Activated CD4-positive, alpha-beta T cell treated with anti-CD3 and anti-CD28 coated beads, Interleukin-2, amount 10 ng/mL, durations not matched to agents 7 days and 5 days (primary cell): ENCODE measurements at regions not wholly inside any gene's neighbourhood (a gene's known extent, or its start where the extent isn't known, plus 50 kb on each side); places are given as distances from the start of the nearest gene placed in this dataset.

Experiments
- CTCF ChIA-PET: fragments of 350-600 bp; sonication (Branson Sonifier 250); formaldehyde crosslinking; loops from one replicate; lab custom pipeline; 2021; ENCODE audit warnings: antibody characterized with exemption; lab: Charles Lee
- POLR2A ChIA-PET: fragments of 350-600 bp; sonication (Branson Sonifier 250); formaldehyde crosslinking; loops from one replicate; lab custom pipeline; 2021; ENCODE audit warnings: antibody characterized with exemption; lab: Charles Lee
- DNase-seq: peaks from one replicate; pipeline ENCODE4 v3.0.0-alpha.2; 2020
- H3K27ac Mint-ChIP-seq: one replicate; pipeline ENCODE4 v1.8.0; 2021; ENCODE audit warnings: mild to moderate bottlenecking, moderate library complexity, mixed read lengths
- H3K27me3 Mint-ChIP-seq: one replicate; pipeline ENCODE4 v1.8.0; 2021; ENCODE audit warnings: mixed read lengths
- H3K36me3 Mint-ChIP-seq: one replicate; pipeline ENCODE4 v1.8.0; 2021; ENCODE audit warnings: low read depth, mixed read lengths
- H3K4me1 Mint-ChIP-seq: one replicate; pipeline ENCODE4 v1.8.0; 2021; ENCODE audit warnings: mixed read lengths
- H3K4me3 Mint-ChIP-seq: one replicate; pipeline ENCODE4 v1.8.0; 2021; ENCODE audit warnings: mild to moderate bottlenecking, moderate library complexity, mixed read lengths
- H3K9me3 Mint-ChIP-seq: one replicate; pipeline ENCODE4 v1.8.0; 2021; ENCODE audit warnings: mixed read lengths

DNA sequence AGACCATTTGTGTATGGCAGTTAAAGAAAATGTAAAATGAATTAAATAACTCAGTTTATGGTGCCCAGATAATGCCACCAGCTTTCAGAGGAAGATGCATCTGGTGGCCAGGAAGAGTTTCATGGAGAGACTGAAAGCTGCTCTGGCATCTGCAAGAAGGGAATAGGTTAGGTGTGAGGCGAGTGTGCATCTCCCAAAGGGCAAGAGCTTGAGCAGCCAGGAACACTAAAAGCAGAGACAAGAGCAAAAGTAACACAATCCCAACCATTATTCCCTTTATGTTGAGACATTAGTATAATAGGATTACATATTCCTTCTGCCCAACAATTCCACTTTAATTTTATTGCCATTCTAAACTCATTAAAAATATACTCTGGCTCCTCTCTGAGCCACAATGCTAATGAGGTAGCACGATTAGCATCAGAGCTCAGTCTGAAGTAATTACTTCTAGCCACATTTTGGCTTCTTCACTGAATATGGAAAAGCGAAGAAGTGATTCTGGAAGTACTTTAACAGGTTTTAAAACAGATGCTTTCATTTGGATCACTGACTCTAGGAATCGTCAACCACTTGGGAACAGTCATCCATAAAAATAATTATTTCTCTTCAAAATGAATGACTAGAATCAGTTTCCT is 309.4 kb upstream of the TMTC1 start:
- POLR2A ChIA-PET, result no interaction called here
- Mint-ChIP-seq H3K4me1 (no peaks in the 10 kb centered on the region), H3K27me3 (no peaks in the 10 kb centered on the region), H3K4me3 (no peak overlapping the region), H3K9me3 (no peaks in the 10 kb centered on the region), H3K36me3 (no peaks in the 10 kb centered on the region), H3K27ac (no peak overlapping the region)
- CTCF ChIA-PET, result no interaction called here
- no peak for DNase-seq

DNA sequence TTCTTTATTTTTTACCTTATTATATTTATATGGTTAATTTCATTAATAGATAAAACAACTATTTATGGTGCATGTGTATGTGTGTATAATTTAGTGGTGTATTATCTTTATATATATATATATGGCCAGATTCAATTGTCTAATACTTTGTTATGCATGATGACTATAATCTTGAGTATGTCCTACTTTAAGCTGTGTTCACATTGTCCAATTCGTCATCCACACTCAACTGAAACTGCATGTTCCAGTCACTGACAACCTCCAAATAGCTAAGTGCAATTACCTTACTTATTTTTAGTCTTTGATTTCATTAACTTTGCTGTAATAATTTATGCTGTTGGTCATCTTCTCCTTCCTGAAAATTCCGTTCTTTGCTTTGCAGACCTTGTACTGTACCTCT is 306.5 kb upstream of the TMTC1 start:
- no peak overlapping the region for H3K4me3 Mint-ChIP-seq
- no peak for DNase-seq
- H3K27me3 Mint-ChIP-seq, result no peaks in the 10 kb centered on the region
- no peaks in the 10 kb centered on the region for H3K9me3 Mint-ChIP-seq
- POLR2A ChIA-PET, result no interaction called here
- CTCF ChIA-PET, result no interaction called here
- no peak overlapping the region for H3K27ac Mint-ChIP-seq
- no peaks in the 10 kb centered on the region for H3K4me1 Mint-ChIP-seq
- no peaks in the 10 kb centered on the region for H3K36me3 Mint-ChIP-seq

DNA sequence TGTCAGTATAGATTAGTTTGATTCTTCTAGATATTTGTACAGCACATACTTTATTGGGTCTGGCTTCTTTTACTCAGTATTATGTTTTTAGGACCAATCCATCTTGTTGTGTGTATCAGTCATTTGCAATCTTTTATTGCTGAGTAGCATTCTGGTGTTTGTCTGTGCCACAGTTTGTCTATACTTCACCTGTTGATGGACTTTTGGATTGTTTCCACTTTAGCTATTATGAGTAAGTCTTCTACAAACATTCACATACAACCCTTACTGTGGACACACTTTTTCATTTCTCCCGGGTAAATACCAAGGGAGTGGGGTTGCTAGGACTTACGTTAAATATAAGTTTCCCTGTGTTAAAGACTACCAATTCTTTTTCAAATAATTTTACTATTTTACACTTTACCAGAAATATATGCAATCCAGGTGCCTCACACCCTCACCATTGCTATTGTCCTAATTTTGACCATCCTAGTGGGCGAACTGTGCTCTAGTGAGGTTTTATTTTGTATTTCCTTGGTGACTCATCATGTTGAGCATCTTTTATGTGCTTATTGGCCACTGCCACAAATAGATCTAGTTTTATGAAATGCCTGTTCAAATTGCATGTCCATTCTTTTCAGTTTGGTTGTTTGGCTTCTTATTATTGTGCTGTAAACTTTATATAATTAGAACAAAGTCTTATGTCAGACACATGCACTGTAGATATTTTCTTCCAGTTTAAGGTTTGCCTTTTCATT is 304.7 kb upstream of the TMTC1 start:
- Mint-ChIP-seq H3K4me3 (no peak overlapping the region), H3K9me3 (no peaks in the 10 kb centered on the region), H3K36me3 (no peaks in the 10 kb centered on the region), H3K27me3 (no peaks in the 10 kb centered on the region), H3K27ac (no peak overlapping the region), H3K4me1 (no peaks in the 10 kb centered on the region)
- CTCF ChIA-PET, result no interaction called here
- POLR2A ChIA-PET, result no interaction called here
- DNase-seq, result no peak

DNA sequence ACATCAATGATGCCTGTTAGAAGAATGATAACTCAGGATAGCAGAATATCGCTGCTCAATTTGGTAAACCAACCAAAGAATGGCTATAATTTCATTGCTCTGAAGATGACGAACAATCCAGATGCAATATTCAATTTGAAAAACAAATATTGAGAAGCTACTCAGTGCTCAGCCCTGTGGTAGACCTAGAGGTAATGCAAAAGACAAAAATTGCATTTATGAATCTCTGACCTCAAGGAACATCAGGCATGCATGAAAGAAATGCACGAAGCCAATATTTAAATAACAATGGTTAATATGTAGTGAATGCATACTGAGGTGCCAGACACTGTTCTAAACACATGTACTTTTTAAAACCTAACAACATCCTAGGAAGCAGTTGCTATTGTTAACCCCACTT is 298.6 kb upstream of the TMTC1 start:
- no peak overlapping the region for H3K27ac Mint-ChIP-seq
- CTCF ChIA-PET, result no interaction called here
- no peaks in the 10 kb centered on the region for H3K4me1 Mint-ChIP-seq
- no peak overlapping the region for H3K4me3 Mint-ChIP-seq
- no peaks in the 10 kb centered on the region for H3K9me3 Mint-ChIP-seq
- no peaks in the 10 kb centered on the region for H3K36me3 Mint-ChIP-seq
- no peaks in the 10 kb centered on the region for H3K27me3 Mint-ChIP-seq
- POLR2A ChIA-PET, result no interaction called here
- no peak for DNase-seq

DNA sequence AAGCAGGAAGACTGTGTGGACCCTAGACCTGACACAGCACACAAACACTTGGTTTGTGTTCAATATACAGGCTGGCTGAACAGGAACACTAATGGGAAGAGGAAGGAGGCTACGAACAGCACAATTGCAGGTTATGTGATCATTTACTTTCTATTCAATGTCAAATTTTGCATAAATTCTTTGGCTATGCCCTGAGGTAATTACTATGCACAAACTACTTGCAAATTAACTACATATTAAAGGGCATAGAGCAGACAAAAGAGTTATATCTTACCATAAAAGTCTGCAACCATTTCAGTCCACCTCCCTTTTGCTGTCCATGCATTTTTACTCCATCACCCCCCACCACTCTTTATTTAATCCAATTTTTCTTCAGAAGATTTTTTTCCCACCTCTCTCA is 291.2 kb upstream of the TMTC1 start:
- H3K27me3 Mint-ChIP-seq, result no peaks in the 10 kb centered on the region
- H3K4me3 Mint-ChIP-seq, result no peak overlapping the region
- H3K27ac Mint-ChIP-seq, result no peak overlapping the region
- CTCF ChIA-PET, result interaction anchor here (0.6 kb wide), 1 partner anchor 11 kb away, joined by 3 read pairs; no protein-coding TSS in a partner anchor
- POLR2A ChIA-PET, result no interaction called here
- no peak for DNase-seq
- no peaks in the 10 kb centered on the region for H3K9me3 Mint-ChIP-seq
- H3K36me3 Mint-ChIP-seq, result no peaks in the 10 kb centered on the region
- H3K4me1 Mint-ChIP-seq, result no peaks in the 10 kb centered on the region

DNA sequence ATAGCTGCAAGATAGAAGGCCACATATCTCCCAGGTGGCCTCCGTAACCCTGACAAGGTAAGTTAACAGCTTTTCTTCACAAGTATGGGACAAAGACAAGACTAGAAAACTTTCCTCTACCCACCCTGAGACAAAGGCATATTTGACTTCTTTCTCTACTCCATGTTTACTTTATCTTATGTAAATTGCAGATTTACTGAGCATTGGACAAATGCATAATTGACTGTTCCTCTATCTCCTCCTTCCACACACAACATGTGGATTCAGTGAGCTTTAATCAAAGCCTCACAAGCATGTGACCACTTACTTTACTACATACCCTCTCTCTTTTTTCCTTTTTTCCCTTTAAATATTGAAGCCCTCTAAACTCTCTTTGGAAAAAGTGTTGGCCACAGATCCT is 289.1 kb upstream of the TMTC1 start:
- H3K27me3 Mint-ChIP-seq, result no peaks in the 10 kb centered on the region
- no peak overlapping the region for H3K27ac Mint-ChIP-seq
- no peak for DNase-seq
- no peaks in the 10 kb centered on the region for H3K4me1 Mint-ChIP-seq
- no peaks in the 10 kb centered on the region for H3K36me3 Mint-ChIP-seq
- H3K4me3 Mint-ChIP-seq, result no peak overlapping the region
- ChIA-PET CTCF (no interaction called here), POLR2A (no interaction called here)
- no peaks in the 10 kb centered on the region for H3K9me3 Mint-ChIP-seq

DNA sequence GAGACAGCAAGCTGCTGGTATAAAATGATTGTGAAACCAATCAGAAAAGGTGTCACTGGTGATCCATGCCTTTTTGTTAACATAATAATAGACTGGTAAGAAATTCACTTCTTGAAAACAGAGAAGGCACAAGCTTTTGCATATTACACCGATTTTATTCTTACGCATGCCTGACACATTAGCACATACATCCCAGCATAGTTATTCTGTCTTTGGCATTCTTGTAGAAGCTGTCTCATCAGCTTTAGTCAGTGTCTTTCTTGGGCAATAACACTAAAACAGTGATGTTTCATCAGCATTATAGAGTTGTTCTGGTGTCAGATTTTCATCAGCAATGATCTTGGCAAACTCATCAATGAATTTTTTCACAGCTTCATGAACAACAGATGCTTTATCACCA is 283.4 kb upstream of the TMTC1 start:
- no peaks in the 10 kb centered on the region for H3K9me3 Mint-ChIP-seq
- DNase-seq, result no peak
- no peaks in the 10 kb centered on the region for H3K4me1 Mint-ChIP-seq
- H3K27ac Mint-ChIP-seq, result no peak overlapping the region
- H3K36me3 Mint-ChIP-seq, result no peaks in the 10 kb centered on the region
- H3K27me3 Mint-ChIP-seq, result no peaks in the 10 kb centered on the region
- POLR2A ChIA-PET, result no interaction called here
- no peak overlapping the region for H3K4me3 Mint-ChIP-seq
- CTCF ChIA-PET, result no interaction called here

DNA sequence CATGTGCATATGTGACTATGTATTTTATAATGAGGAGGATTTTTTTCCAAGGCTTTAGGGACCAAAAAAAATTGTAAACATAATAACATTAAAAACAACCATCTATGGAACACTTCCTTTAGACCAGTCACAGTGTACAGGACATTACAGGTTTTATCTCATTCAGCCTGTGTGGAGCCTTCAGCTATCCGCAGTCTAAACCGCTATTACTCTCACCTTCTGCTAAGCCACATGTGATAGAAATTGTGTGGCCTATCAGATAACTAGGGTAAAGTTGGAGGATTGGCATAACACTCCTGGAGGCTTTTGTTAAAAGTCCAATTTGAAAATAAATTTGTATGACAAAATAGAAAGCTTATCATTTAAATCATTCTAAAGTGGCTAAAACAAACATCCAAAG is 281.2 kb upstream of the TMTC1 start:
- Mint-ChIP-seq H3K27ac (no peak overlapping the region), H3K4me3 (no peak overlapping the region), H3K27me3 (no peaks in the 10 kb centered on the region), H3K4me1 (no peaks in the 10 kb centered on the region), H3K9me3 (no peaks in the 10 kb centered on the region), H3K36me3 (no peaks in the 10 kb centered on the region)
- POLR2A ChIA-PET, result no interaction called here
- no peak for DNase-seq
- CTCF ChIA-PET, result no interaction called here

DNA sequence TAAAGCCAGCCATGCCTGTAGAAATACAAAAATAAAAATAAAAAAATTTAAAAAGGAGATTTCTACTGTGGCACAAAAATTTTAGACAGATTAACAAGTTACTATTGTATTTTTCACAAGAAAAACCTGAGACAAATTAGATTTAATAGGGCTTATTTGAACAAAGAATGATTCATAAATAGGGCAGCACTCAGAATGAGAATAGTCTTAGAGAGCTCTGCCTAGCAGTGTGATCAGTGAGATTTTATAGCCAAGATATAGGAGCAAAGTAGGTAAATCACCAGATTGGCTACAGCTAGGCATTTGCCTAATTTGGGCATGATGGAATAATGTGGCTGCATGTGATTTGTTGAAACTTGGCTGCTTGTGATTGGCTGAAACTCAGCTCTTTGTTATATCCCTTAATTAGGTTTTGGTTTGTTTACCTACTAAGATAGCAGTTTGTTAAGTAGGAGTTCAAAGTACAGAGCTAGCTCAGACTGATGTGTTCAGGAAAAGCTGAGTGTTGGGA is 279.7 kb upstream of the TMTC1 start:
- ChIA-PET CTCF (interaction anchor here (0.5 kb wide), 1 partner anchor 12 kb away, joined by 3 read pairs; no protein-coding TSS in a partner anchor), POLR2A (no interaction called here)
- Mint-ChIP-seq H3K36me3 (no peaks in the 10 kb centered on the region), H3K27ac (no peak overlapping the region), H3K27me3 (no peaks in the 10 kb centered on the region), H3K4me1 (no peaks in the 10 kb centered on the region), H3K4me3 (no peak overlapping the region), H3K9me3 (no peaks in the 10 kb centered on the region)
- DNase-seq, result no peak

DNA sequence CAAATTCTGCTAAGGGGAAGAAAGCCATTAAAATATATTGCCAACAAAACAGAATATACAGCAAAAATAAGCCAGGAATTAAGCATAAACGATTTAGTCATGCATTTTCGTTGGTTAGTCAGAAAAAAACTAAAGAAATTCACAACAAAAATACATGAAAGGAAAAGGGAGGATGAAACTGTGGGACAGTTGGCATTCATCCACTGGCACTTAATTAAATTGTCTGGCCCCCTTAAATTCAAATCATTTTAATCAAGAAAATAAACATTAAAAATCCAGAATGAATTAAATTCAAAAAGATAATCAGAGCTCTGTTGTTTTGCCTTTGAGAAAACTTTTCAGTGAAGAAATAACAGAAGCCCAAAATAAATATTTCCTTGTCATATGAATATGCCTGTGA is 264.6 kb upstream of the TMTC1 start:
- no peaks in the 10 kb centered on the region for H3K4me1 Mint-ChIP-seq
- H3K27me3 Mint-ChIP-seq, result no peaks in the 10 kb centered on the region
- no peak for DNase-seq
- H3K36me3 Mint-ChIP-seq, result no peaks in the 10 kb centered on the region
- no peaks in the 10 kb centered on the region for H3K9me3 Mint-ChIP-seq
- POLR2A ChIA-PET, result no interaction called here
- H3K27ac Mint-ChIP-seq, result no peak overlapping the region
- no peak overlapping the region for H3K4me3 Mint-ChIP-seq
- CTCF ChIA-PET, result interaction anchor here (0.6 kb wide), 1 partner anchor 184 kb away, joined by 3 read pairs; no protein-coding TSS in a partner anchor

DNA sequence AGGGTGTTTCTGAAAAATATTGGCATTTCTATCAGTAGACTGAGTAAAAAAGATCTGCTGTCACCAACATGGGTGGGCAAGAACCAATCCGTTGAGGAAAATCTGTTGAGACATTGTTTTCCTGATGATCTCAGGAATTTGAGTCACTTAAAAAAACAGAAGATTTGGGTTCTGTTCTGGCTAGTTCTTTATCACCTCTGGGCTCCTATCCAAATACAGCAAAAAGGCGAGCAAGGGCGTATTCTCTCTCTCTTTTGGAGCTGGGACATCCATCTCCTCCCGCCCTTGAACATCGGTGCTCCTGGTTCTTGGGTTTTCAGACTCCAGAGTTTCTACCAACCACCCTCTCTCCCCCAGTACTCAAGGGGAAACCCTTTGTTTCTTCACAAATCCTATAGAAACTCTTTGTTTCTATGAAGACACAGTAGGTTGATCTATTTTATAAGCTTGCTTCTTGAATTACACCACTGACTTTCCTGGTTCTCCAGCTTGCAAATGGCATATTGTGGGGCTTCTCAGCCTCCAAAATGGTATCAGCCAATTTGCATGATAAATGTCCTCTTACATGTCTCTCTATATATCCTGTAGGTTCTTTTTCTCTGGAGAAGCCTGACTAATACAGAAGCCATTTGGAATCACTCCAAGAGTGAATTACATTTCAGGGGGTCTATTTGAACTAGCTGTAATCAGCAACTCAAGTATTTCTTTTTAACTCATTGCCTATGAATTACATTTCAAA is 263.9 kb upstream of the TMTC1 start:
- POLR2A ChIA-PET, result no interaction called here
- no peaks in the 10 kb centered on the region for H3K27me3 Mint-ChIP-seq
- no peak for DNase-seq
- no peaks in the 10 kb centered on the region for H3K9me3 Mint-ChIP-seq
- no peaks in the 10 kb centered on the region for H3K4me1 Mint-ChIP-seq
- CTCF ChIA-PET, result interaction anchor here (0.6 kb wide), 1 partner anchor 184 kb away, joined by 3 read pairs; no protein-coding TSS in a partner anchor
- H3K27ac Mint-ChIP-seq, result no peak overlapping the region
- H3K4me3 Mint-ChIP-seq, result no peak overlapping the region
- no peaks in the 10 kb centered on the region for H3K36me3 Mint-ChIP-seq

DNA sequence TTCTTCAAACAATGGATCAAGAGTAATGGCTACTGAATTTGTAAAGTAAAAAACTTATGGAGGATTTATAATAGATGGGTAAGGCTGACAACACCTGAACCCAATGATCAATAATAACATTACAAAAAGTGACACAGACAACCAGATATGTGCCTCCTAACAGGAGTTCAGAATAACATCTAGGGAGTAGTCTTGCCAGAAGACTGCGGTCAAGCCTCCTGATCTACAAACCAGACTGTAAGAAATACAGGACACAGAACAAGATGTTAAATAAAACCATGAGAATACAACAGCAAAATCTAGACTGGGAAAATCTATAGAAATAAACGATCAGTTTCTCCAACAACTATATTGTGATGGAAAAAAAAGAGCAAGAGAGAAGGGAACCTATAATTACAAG is 262.6 kb upstream of the TMTC1 start:
- H3K4me1 Mint-ChIP-seq, result no peaks in the 10 kb centered on the region
- no peaks in the 10 kb centered on the region for H3K9me3 Mint-ChIP-seq
- ChIA-PET POLR2A (no interaction called here), CTCF (no interaction called here)
- no peak overlapping the region for H3K4me3 Mint-ChIP-seq
- DNase-seq, result no peak
- H3K36me3 Mint-ChIP-seq, result no peaks in the 10 kb centered on the region
- H3K27ac Mint-ChIP-seq, result no peak overlapping the region
- H3K27me3 Mint-ChIP-seq, result no peaks in the 10 kb centered on the region

DNA sequence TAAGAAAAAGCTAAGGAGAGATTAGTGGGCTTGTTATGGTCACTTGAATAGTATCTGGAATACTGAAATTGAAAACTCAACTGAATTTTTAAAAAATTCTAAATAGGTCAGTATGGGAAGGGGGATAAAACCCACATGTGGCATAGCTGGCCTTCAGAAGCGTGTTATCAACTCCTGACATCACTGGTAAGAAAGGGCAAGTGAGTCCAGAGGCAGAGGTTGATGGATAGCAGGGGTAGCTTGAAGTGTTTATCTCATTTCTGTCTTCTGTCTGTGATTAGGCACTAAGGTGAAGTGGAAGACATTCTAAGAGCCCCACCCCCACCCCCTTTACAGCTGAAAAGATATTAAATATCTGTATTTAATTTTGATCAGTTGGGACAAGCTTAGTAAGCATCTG is 261.4 kb upstream of the TMTC1 start:
- CTCF ChIA-PET, result no interaction called here
- H3K9me3 Mint-ChIP-seq, result peaks cover 2% of the 10 kb centered on the region
- H3K4me1 Mint-ChIP-seq, result no peaks in the 10 kb centered on the region
- POLR2A ChIA-PET, result interaction anchor here (0.6 kb wide), 1 partner anchor 173 kb away, joined by 3 read pairs; no protein-coding TSS in a partner anchor
- no peaks in the 10 kb centered on the region for H3K27me3 Mint-ChIP-seq
- H3K4me3 Mint-ChIP-seq, result no peak overlapping the region
- H3K36me3 Mint-ChIP-seq, result no peaks in the 10 kb centered on the region
- H3K27ac Mint-ChIP-seq, result no peak overlapping the region
- DNase-seq, result no peak
